AG10803 (cell line): ENCODE measurements at regions not wholly inside any gene's neighbourhood (a gene's known extent, or its start where the extent isn't known, plus 50 kb on each side); places are given as distances from the start of the nearest gene placed in this dataset.

Experiments
- DNase-seq: peaks from one replicate; pipeline ENCODE4 v3.0.0; 2010; ENCODE audit warnings: low read depth
- H3K4me3 ChIP-seq: 2 replicates; pipeline ENCODE4 v1.5.1; 2011; ENCODE audit warnings: mild to moderate bottlenecking, low read length, control low read depth
- TF ChIP-seq, protein P1 (sequence below): conservative IDR thresholded peaks from 2 replicates; pipeline ENCODE4 v1.5.1; 2011; ENCODE audit warnings: mild to moderate bottlenecking, low read length, control low read depth, inconsistent platforms

DNA sequence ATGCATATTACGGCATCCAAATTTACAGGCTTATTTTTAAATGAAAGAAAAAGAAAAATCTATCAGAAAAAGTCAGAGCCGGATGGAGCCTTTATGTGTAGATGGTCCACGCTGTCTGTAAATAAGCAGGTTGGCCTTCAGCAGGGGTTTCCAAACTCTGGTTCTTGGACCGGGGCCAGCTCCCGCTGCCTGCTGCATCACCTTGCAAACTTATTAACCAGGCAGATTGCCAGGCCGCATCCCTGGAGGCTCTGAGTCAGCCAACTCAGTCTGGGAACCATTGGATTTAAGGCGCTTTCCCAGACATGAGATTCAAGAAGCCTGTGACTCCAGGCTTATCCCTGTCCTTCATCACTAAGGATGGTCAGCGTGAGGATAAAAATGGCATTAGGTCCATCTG lies 212.4 kb downstream of the OPA1 start:
- H3K4me3 ChIP-seq = no peak overlapping the region
- TF ChIP-seq, protein P1, sequence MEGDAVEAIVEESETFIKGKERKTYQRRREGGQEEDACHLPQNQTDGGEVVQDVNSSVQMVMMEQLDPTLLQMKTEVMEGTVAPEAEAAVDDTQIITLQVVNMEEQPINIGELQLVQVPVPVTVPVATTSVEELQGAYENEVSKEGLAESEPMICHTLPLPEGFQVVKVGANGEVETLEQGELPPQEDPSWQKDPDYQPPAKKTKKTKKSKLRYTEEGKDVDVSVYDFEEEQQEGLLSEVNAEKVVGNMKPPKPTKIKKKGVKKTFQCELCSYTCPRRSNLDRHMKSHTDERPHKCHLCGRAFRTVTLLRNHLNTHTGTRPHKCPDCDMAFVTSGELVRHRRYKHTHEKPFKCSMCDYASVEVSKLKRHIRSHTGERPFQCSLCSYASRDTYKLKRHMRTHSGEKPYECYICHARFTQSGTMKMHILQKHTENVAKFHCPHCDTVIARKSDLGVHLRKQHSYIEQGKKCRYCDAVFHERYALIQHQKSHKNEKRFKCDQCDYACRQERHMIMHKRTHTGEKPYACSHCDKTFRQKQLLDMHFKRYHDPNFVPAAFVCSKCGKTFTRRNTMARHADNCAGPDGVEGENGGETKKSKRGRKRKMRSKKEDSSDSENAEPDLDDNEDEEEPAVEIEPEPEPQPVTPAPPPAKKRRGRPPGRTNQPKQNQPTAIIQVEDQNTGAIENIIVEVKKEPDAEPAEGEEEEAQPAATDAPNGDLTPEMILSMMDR = no peak
- peak; percentile 47 for DNase-seq

DNA sequence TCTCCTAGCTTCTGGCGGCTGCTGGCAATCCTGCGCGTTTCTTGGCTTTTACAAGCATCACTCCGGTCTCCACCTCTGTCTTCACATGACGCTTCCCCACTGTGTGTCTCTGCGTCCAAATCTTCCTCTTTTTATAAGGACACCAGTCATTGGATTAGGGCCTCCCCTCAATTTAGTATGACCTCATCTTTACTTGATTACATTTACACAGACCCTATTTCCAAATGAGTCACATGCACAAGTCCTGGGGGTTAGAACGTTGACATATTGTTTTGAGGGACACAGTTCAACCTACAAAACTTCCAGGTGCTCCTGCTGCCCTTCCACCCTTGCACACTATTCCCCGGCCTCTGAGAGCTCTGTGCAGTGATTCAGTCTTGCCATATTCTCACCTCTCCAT lies 215.3 kb downstream of the OPA1 start:
- no peak for DNase-seq
- TF ChIP-seq, protein P1 = no peak
- H3K4me3 ChIP-seq = no peak overlapping the region

DNA sequence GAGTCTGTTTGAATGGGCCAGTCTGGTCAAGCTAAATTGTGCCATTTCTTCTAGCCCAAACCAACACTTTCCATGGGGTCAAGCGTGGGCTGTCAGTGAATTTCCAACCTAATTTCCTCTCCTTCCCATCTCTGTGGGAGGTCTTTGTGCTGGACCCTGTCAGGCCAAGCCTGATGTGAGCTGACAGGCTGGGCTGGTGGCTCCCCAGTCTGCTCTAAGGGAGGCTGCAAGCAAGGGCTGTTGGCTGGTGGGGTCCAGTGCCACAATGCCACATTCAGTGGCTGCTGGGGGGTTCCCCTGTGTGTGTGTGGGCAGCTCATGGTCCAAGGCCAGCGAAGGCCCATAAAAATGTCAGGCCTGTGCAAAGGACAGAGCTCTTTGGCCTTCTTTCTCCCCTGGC lies 216.1 kb downstream of the OPA1 start:
- no peak overlapping the region for H3K4me3 ChIP-seq
- no peak for DNase-seq
- TF ChIP-seq, protein P1 = no peak

DNA sequence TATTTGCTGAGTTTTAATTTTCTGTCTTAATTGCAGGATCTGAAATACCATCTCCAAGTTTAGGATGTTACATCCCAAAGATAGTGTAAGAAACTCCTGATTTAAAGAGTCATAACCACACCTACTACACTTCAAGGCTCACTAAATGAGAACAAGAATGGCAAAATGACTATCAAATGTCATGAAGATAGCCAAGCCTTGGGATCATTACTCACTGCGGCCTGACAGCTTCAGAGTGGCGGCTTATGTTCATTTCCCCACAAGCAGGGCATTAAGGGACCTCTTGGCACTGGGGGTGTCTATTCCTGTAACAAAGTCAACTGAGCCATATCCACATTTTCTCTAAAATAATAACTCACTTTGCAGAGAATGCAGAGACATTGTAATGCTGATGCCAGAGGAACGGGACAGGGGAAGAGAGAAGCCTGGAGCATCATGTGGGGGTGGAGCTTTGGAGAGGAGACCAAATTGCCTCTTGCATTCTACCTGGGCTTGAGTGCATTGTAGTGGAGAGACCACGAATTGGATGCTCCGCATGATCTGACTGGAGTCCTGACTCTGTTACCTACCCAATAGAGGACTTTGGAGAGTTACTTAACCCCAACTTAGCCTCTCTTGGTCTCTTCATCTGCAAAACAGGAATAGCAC lies 219.2 kb downstream of the OPA1 start:
- H3K4me3 ChIP-seq = no peak overlapping the region
- TF ChIP-seq, protein P1 = no peak
- no peak for DNase-seq

DNA sequence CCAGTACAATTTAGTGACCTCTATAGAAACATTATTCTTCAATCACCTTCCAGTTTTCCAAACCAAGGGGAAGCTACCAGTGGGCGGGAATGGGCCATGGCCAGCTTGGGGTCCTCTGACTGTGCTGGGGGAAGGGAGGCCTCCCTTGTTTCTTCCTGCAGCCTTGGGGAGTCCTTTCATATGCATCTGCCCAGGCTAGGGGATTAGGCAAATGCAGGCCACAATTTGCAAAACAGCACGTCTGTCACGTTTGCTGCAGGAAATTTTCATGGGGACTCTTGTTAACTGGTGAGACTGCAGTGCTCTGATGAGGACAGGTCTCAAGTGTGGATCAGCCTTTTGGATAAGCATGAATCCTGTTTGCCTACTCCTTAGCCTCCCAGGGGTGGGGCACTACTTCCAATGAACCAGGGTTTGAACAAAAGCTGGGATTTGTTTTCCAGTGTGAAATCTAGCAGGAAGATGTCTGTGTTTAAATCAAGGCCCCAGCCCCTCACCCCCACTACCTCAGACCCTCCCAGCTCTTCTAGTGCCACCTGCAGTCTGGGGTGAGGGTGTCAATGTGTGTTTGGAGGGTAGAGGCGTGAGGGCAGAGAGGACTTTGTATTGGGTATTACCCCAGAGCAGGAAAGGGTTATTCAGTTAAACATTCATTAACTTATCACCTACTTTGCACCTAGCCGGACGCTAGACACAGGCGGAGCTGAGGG lies 219.9 kb downstream of the OPA1 start:
- DNase-seq = no peak
- TF ChIP-seq, protein P1 = no peak
- H3K4me3 ChIP-seq = no peak overlapping the region

DNA sequence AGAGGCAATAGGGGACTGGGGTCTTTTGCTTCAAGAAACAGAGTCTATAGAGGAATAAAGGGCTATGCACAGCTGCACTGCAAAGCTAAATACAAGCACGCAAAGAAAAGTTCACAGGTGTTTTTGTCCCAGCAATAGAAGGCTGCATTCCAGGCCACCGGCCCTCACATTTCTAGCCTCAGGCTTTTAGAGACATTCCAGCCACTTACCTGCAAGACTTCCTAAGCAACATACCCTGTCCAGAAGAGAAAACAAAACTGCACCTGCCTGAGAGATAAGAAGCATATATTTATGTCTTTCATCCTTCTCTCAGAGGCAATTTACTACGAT lies 220.5 kb downstream of the OPA1 start:
- no peak for DNase-seq
- TF ChIP-seq, protein P1 = no peak

More for the DNA sequence above, 220.5 kb downstream of the OPA1 start:
- no peak overlapping the region for H3K4me3 ChIP-seq
